Endothelial cell (in vitro differentiated cells): ENCODE measurements at regions not wholly inside any gene's neighbourhood (a gene's known extent, or its start where the extent isn't known, plus 50 kb on each side); places are given as distances from the start of the nearest gene placed in this dataset.

Experiments used
- DNase-seq: peaks from one replicate; pipeline ENCODE4 v3.0.0; 2021; ENCODE audit warnings: low spot score
- H3K27ac Mint-ChIP-seq: one replicate; pipeline ENCODE4 v1.8.0; 2021; ENCODE audit warnings: mixed read lengths, inconsistent platforms; ENCODE audit not compliant: unreplicated experiment
- H3K27me3 Mint-ChIP-seq: one replicate; pipeline ENCODE4 v1.8.0; 2021; ENCODE audit warnings: mild to moderate bottlenecking, moderate library complexity, mixed read lengths, inconsistent platforms; ENCODE audit not compliant: unreplicated experiment
- H3K36me3 Mint-ChIP-seq: one replicate; pipeline ENCODE4 v1.8.0; 2021; ENCODE audit warnings: mild to moderate bottlenecking, low read depth, mixed read lengths, inconsistent platforms; ENCODE audit not compliant: unreplicated experiment
- H3K4me1 Mint-ChIP-seq: one replicate; pipeline ENCODE4 v1.8.0; 2021; ENCODE audit warnings: mild to moderate bottlenecking, mixed read lengths, inconsistent platforms; ENCODE audit not compliant: unreplicated experiment
- H3K4me3 Mint-ChIP-seq: one replicate; pipeline ENCODE4 v1.8.0; 2021; ENCODE audit warnings: mild to moderate bottlenecking, mixed read lengths, inconsistent platforms; ENCODE audit not compliant: unreplicated experiment
- H3K9me3 Mint-ChIP-seq: one replicate; pipeline ENCODE4 v1.8.0; 2021; ENCODE audit warnings: mixed read lengths, inconsistent platforms; ENCODE audit not compliant: unreplicated experiment
- CTCF ChIP-seq: fragments of 200-600 bp; sonication (generic); IDR thresholded peaks from one replicate; pipeline ENCODE4 v1.5.0; 2021; ENCODE audit warnings: antibody characterized with exemption; ENCODE audit not compliant: unreplicated experiment

- no peak for TF ChIP-seq CTCF
- Mint-ChIP-seq H3K36me3 (no peaks in the 10 kb centered on the region), H3K4me3 (no peak overlapping the region), H3K27ac (no peak overlapping the region), H3K4me1 (no peaks in the 10 kb centered on the region), H3K9me3 (no peaks in the 10 kb centered on the region), H3K27me3 (no peaks in the 10 kb centered on the region)
- no peak for DNase-seq
These were observed 929.6 kb upstream of the ATXN8OS start for GRCh38 chr13:69178000-69178399.

- Mint-ChIP-seq H3K9me3 (no peaks in the 10 kb centered on the region), H3K4me3 (no peak overlapping the region), H3K36me3 (no peaks in the 10 kb centered on the region), H3K27me3 (no peaks in the 10 kb centered on the region), H3K4me1 (no peaks in the 10 kb centered on the region), H3K27ac (no peak overlapping the region)
- DNase-seq = no peak
- TF ChIP-seq CTCF = no peak
These were observed 939.2 kb upstream of the ATXN8OS start for GRCh38 chr13:69168436-69168835.

GRCh38 chr13:69155136-69155535, 952.5 kb upstream of the ATXN8OS start:
- H3K27me3 Mint-ChIP-seq = no peaks in the 10 kb centered on the region
- no peak overlapping the region for H3K4me3 Mint-ChIP-seq
- TF ChIP-seq CTCF = no peak
- DNase-seq = no peak
- H3K27ac Mint-ChIP-seq = no peak overlapping the region
- no peaks in the 10 kb centered on the region for H3K9me3 Mint-ChIP-seq
- peaks cover 5% of the 10 kb centered on the region for H3K4me1 Mint-ChIP-seq
- no peaks in the 10 kb centered on the region for H3K36me3 Mint-ChIP-seq

GRCh38 chr13:69142101-69142500, 965.5 kb upstream of the ATXN8OS start:
- Mint-ChIP-seq H3K27me3 (no peaks in the 10 kb centered on the region), H3K27ac (no peak overlapping the region), H3K36me3 (no peaks in the 10 kb centered on the region), H3K4me3 (no peak overlapping the region), H3K9me3 (no peaks in the 10 kb centered on the region), H3K4me1 (no peaks in the 10 kb centered on the region)
- no peak for TF ChIP-seq CTCF
- no peak for DNase-seq

GRCh38 chr13:69124996-69125395, 982.6 kb upstream of the ATXN8OS start:
- Mint-ChIP-seq H3K36me3 (no peaks in the 10 kb centered on the region), H3K9me3 (no peaks in the 10 kb centered on the region), H3K27me3 (no peaks in the 10 kb centered on the region), H3K27ac (no peak overlapping the region), H3K4me3 (no peak overlapping the region), H3K4me1 (no peaks in the 10 kb centered on the region)
- no peak for DNase-seq
- TF ChIP-seq CTCF = no peak
